ENCODE measurements at regions not wholly inside any gene's neighbourhood (a gene's known extent, or its start where the extent isn't known, plus 50 kb on each side); places are given as distances from the start of the nearest gene placed in this dataset.

- no peak for DNase-seq (ENCODE audit: low read depth in 2 of 2, low spot score in 1 of 2)
Measured at GRCh38 chr21:36532769-36533467, 53.0 kb upstream of the CLDN14 start.

GRCh38 chr21:36533468-36533848, 53.5 kb upstream of the CLDN14 start:
- no peak for DNase-seq (ENCODE audit: low read depth in 2 of 2, low spot score in 1 of 2)

GRCh38 chr21:36534656-36535055, 54.7 kb upstream of the CLDN14 start:
- no peak for DNase-seq (ENCODE audit: low read depth in 2 of 2, low spot score in 1 of 2)

GRCh38 chr21:36535618-36536241, 55.8 kb upstream of the CLDN14 start:
- DNase-seq (ENCODE audit: low read depth in 2 of 2, low spot score in 1 of 2) = no peak

- DNase-seq (ENCODE audit: low read depth in 2 of 2, low spot score in 1 of 2) = no peak
Measured at GRCh38 chr21:36538761-36539160, 58.8 kb upstream of the CLDN14 start.

GRCh38 chr21:36539434-36540150, 59.7 kb upstream of the CLDN14 start:
- DNase-seq (ENCODE audit: low read depth in 2 of 2, low spot score in 1 of 2) = no peak

- no peak for DNase-seq (ENCODE audit: low read depth in 2 of 2, low spot score in 1 of 2)
Measured at GRCh38 chr21:36540700-36541099, 60.8 kb upstream of the CLDN14 start.

- no peak for DNase-seq (ENCODE audit: low read depth in 2 of 2, low spot score in 1 of 2)
Measured at GRCh38 chr21:36541721-36542139, 61.8 kb upstream of the CLDN14 start.

- DNase-seq (ENCODE audit: low read depth in 2 of 2, low spot score in 1 of 2) = no peak
Measured at GRCh38 chr21:36542312-36543101, 62.6 kb upstream of the CLDN14 start.

- DNase-seq (ENCODE audit: low read depth in 2 of 2, low spot score in 1 of 2) = no peak
Measured at GRCh38 chr21:36543924-36544323, 64.0 kb upstream of the CLDN14 start.

GRCh38 chr21:36544545-36544944, 64.6 kb upstream of the CLDN14 start:
- no peak for DNase-seq (ENCODE audit: low read depth in 2 of 2, low spot score in 1 of 2)

- no peak for DNase-seq (ENCODE audit: low read depth in 2 of 2, low spot score in 1 of 2)
Measured at GRCh38 chr21:36545776-36546511, 66.0 kb upstream of the CLDN14 start.

- no peak for DNase-seq (ENCODE audit: low read depth in 2 of 2, low spot score in 1 of 2)
Measured at GRCh38 chr21:36547464-36547863, 67.5 kb upstream of the CLDN14 start.

- no peak for DNase-seq (ENCODE audit: low read depth in 2 of 2, low spot score in 1 of 2)
Measured at GRCh38 chr21:36548866-36549265, 68.9 kb upstream of the CLDN14 start.

GRCh38 chr21:36549470-36549869, 69.5 kb upstream of the CLDN14 start:
- no peak for DNase-seq (ENCODE audit: low read depth in 2 of 2, low spot score in 1 of 2)

- DNase-seq (ENCODE audit: low read depth in 2 of 2, low spot score in 1 of 2) = no peak
Measured at GRCh38 chr21:36550761-36551160, 70.8 kb upstream of the CLDN14 start.

- no peak for DNase-seq (ENCODE audit: low read depth in 2 of 2, low spot score in 1 of 2)
Measured at GRCh38 chr21:36551321-36551720, 71.4 kb upstream of the CLDN14 start.

- DNase-seq (ENCODE audit: low read depth in 2 of 2, low spot score in 1 of 2) = no peak
Measured at GRCh38 chr21:36551731-36552433, 72.0 kb upstream of the CLDN14 start.

GRCh38 chr21:36552434-36552785, 72.5 kb upstream of the CLDN14 start:
- DNase-seq (ENCODE audit: low read depth in 2 of 2, low spot score in 1 of 2) = no peak

GRCh38 chr21:36553406-36553805, 73.5 kb upstream of the CLDN14 start:
- DNase-seq (ENCODE audit: low read depth in 2 of 2, low spot score in 1 of 2) = no peak
